Esophagus squamous epithelium (tissue), 4 donors: ENCODE measurements at regions not wholly inside any gene's neighbourhood (a gene's known extent, or its start where the extent isn't known, plus 50 kb on each side); places are given as distances from the start of the nearest gene placed in this dataset.
"Not testable (repeated sequence)": the region's sequence is repeated elsewhere in the genome, so short reads cannot be mapped to it uniquely, and the experiment has no call there.

ENCODE experiments used
- POLR2A ChIP-seq, 4 donors: fragments of 450-650 bp; IDR thresholded peaks; one replicate each; pipeline ENCODE4 v1.6.1; 2017; ENCODE audit warnings: antibody characterized with exemption in 4 of 4, mild to moderate bottlenecking in 4 of 4, moderate library complexity in 3 of 4
- TF ChIP-seq, protein P1 (sequence below), 6 experiments: fragments of 450-650 bp in 4 of 6; fragments of 200-600 bp in 2 of 6; sonication (generic) in 2 of 6; IDR thresholded peaks; one replicate each; pipeline ENCODE4 v1.5.1; 2016 to 2019; ENCODE audit warnings: antibody characterized with exemption in 6 of 6, mild to moderate bottlenecking in 4 of 6, moderate library complexity in 4 of 6

DNA sequence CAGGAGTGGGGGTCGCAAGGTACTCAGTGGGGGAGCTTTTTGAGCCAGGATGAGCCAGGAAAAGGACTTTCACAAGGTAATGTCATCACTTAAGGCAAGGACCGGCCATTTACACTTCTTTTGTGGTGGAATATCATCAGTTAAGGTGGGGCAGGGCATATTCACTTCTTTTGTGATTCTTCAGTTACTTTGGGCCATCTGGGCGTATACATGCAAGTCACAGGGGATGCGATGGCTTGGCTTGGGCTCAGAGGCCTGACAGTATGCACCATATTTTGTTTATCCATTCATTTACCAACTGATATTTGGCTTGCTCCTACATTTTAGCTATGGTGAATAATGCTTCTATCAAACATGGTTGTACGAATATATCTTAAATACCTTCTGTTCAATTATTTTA is 1728.1 kb upstream of the AGA start:
- TF ChIP-seq, protein P1, sequence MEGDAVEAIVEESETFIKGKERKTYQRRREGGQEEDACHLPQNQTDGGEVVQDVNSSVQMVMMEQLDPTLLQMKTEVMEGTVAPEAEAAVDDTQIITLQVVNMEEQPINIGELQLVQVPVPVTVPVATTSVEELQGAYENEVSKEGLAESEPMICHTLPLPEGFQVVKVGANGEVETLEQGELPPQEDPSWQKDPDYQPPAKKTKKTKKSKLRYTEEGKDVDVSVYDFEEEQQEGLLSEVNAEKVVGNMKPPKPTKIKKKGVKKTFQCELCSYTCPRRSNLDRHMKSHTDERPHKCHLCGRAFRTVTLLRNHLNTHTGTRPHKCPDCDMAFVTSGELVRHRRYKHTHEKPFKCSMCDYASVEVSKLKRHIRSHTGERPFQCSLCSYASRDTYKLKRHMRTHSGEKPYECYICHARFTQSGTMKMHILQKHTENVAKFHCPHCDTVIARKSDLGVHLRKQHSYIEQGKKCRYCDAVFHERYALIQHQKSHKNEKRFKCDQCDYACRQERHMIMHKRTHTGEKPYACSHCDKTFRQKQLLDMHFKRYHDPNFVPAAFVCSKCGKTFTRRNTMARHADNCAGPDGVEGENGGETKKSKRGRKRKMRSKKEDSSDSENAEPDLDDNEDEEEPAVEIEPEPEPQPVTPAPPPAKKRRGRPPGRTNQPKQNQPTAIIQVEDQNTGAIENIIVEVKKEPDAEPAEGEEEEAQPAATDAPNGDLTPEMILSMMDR (IDR thresholded peaks at IDR 0.05) = not testable (repeated sequence)
- TF ChIP-seq POLR2A (IDR thresholded peaks at IDR 0.05) = not testable (repeated sequence)
